Stimulated activated CD8-positive, alpha-beta memory T cell treated with anti-CD3 and anti-CD28 coated beads, Interleukin-15, amount 100 ng/mL, for 24 hours (primary cell): ENCODE measurements at regions not wholly inside any gene's neighbourhood (a gene's known extent, or its start where the extent isn't known, plus 50 kb on each side); places are given as distances from the start of the nearest gene placed in this dataset.

Experiments used
- DNase-seq: peaks from one replicate; pipeline ENCODE4 v3.0.0-alpha.2; 2020; ENCODE audit warnings: low read depth

GRCh38 chr11:70764356-70764905, 366.1 kb downstream of the CTTN start:
- no peak for DNase-seq

DNA sequence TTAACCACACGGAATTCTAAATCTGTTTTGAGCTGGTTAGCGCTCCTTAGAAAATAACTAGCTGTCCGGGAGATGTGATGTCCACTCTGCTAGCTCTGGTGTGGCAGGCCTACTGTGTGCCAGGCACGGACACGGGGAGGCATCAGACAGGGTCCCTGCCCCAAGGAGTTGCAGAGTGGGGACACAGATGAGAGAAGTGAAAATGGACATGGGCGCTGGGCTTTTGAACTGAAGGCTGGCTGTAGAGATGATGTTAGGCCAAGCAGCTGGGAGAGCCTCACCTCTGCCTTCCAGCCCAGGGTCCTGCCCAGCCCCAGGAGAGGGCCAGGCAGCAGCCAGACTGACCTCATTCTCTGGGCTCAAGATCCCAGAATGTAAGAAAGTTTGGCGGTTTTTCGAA, 368.6 kb downstream of the CTTN start:
- no peak for DNase-seq

- DNase-seq: no peak
Observed at GRCh38 chr11:70768346-70769095, 370.2 kb downstream of the CTTN start.

- DNase-seq: no peak
Observed at GRCh38 chr11:70769106-70769505, 370.8 kb downstream of the CTTN start.

GRCh38 chr11:70769521-70769920, 371.2 kb downstream of the CTTN start:
- DNase-seq: no peak

GRCh38 chr11:70771099-70771885, 373.0 kb downstream of the CTTN start:
- DNase-seq: no peak

DNA sequence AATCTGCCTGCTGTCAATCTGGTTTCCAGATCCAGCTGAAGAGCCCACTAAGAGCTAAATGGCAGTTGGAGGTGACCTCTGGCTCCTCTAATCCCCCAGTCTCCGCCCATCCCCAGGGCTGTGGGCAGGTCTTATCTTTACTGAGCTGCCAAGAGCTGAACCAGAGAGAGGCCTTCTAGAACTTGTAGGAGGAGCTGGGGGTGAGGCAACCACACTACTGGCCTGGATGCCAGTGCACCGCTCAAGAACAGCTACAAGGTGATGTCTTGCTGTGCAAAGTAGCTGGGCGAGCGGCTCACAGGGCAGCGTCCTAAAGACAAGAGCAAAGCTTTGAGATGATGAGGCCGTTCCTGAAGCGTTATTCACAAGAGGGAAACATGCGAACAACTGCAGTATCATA, 374.6 kb downstream of the CTTN start:
- DNase-seq: no peak

GRCh38 chr11:70775386-70776075, 377.2 kb downstream of the CTTN start:
- no peak for DNase-seq

- no peak for DNase-seq
Observed at GRCh38 chr11:70776914-70777532, 378.7 kb downstream of the CTTN start.

- no peak for DNase-seq
Observed at GRCh38 chr11:70778883-70779282, 380.6 kb downstream of the CTTN start.

GRCh38 chr11:70779433-70780245, 381.3 kb downstream of the CTTN start:
- no peak for DNase-seq

DNA sequence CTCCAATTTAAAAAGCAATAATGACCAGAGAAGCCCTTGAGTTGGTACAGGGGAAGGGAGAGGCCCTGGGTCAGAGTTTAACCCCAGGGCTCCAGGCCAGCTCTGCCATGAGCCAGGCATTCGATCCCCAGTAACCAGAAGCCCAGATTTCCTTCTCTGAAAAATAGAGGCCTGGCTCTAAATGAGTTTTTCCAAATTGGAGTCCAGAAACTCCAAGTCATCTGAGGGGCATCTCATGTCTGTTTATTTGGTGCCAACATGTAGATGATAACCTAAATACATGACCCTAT, 381.9 kb downstream of the CTTN start:
- DNase-seq: no peak

GRCh38 chr11:70782401-70782913, 384.1 kb downstream of the CTTN start:
- no peak for DNase-seq

DNA sequence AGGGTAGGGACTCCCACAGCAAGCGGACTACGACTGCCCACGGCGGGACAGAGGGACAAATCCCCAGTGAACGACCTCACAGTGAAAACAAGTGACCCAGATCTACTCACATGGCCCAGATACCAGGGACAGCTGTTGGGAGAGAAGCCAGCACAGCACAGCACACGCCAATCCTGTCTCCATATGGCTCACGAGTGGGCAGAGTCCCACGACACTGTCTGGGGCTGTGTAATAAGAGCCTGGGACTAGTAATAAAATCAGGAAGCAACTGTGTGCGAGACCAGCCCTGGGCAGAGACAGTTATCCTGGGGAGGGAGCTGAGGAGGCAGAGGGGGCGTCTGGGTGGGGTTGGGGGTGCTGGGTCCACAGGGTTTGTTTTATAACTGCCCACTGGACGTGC, 385.0 kb downstream of the CTTN start:
- no peak for DNase-seq

DNA sequence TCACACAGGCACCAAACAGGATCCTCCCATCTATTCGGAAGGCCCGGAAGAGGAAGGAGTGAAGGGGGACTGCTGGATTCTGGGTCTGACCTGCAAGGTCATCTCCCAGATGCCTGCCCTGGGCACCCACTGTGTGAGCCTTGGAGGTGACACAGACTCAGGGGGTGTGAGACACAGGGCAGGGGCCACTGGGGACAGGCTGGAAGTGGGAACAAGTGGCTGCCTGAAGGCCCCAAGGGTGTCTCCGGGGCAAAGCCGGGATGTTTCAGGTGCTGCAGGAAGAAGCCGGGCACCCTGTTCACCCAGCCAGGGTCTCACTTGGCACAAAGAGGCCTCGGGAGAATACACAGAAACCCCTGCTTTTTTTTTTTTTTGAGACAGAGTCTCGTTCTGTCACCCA, 385.5 kb downstream of the CTTN start:
- DNase-seq: no peak

GRCh38 chr11:70785372-70785771, 387.0 kb downstream of the CTTN start:
- DNase-seq: no peak

- DNase-seq: no peak
Observed at GRCh38 chr11:70786021-70786665, 387.8 kb downstream of the CTTN start.

GRCh38 chr11:70788248-70789022, 390.1 kb downstream of the CTTN start:
- no peak for DNase-seq

- DNase-seq: no peak
Observed at GRCh38 chr11:70790671-70791300, 392.5 kb downstream of the CTTN start.
